ENCODE measurements at regions not wholly inside any gene's neighbourhood (a gene's known extent, or its start where the extent isn't known, plus 50 kb on each side); places are given as distances from the start of the nearest gene placed in this dataset.
"Not testable (repeated sequence)": the region's sequence is repeated elsewhere in the genome, so short reads cannot be mapped to it uniquely, and the experiment has no call there.

DNA sequence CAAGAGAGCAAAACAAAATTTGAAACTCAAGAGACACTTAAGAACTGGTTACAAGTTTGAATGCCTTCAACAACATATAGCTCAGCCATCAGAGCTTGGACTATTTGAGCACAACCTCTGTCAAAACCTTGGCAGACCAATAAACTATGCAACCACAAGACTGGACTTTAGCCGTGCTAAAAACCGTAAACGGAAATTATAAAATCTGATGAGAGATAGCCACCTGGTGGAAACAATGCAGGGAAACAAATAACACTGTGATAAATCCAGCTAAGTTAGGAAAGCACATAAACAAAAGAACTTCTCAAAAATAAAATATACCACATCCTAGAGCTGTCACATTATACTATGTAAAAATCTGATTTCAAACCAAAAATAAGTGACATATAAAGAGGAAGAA is 1074.2 kb upstream of the NOVA1 start:
- H3K27me3 ChIP-seq (ENCODE audit: control insufficient read depth, insufficient read depth, low read length), result no peaks in the 10 kb centered on the region
- no peaks in the 10 kb centered on the region for H3K36me3 ChIP-seq (ENCODE audit: control insufficient read depth, insufficient read depth, low read length)
- no peak for TF ChIP-seq CTCF (IDR thresholded peaks at IDR 0.05; ENCODE audit: insufficient read depth, low read length, poor library complexity, severe bottlenecking)
- no peak for DNase-seq (ENCODE audit: low read depth)
- no peak overlapping the region for H3K4me3 ChIP-seq (ENCODE audit: low read depth, low read length)

DNA sequence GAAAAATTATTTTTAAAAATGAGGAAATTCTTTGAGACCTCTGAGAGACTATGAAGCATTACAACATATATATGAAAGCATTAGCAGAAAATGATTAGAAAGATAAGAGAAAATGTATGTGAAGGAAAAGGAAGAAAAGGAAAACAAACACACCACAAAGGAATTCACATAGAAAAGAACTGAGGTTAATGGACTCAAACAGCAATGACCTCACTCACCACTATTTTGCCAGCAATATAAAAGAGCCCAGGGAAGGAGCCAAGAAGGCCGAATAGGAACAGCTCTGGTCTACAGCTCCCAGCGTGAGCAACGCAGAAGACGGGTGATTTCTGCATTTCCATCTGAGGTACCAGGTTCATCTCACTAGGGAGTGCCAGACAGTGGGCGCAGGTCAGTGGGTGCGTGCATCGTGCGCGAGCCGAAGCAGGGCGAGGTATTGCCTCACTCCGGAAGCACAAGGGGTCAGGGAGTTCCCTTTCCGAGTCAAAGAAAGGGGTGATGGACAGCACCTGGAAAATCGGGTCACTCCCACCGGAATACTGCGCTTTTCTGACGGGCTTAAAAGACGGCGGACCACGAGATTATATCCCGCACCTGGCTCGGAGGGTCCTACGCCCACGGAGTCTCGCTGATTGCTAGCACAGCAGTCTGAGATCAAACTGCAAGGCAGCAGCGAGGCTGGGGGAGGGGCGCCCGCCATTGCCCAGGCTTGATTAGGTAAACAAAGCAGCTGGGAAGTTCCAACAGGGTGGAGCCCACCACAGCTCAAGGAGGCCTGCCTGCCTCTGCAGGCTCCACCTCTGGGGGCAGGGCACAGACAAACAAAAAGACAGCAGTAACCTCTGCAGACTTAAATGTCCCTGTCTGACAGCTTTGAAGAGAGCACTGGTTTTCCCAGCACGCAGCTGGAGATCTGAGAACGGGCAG is 1075.2 kb upstream of the NOVA1 start:
- not testable (repeated sequence) for H3K36me3 ChIP-seq (ENCODE audit: control insufficient read depth, insufficient read depth, low read length); H3K4me3 ChIP-seq (ENCODE audit: low read depth, low read length); DNase-seq (ENCODE audit: low read depth); H3K27me3 ChIP-seq (ENCODE audit: control insufficient read depth, insufficient read depth, low read length)

GRCh38 chr14:27686137-27686536 is 1080.5 kb upstream of the FOXG1 start:
- no peak for DNase-seq (ENCODE audit: low read depth)
- Histone ChIP-seq H3K36me3 (ENCODE audit: control insufficient read depth, insufficient read depth, low read length) (no peaks in the 10 kb centered on the region), H3K27me3 (ENCODE audit: control insufficient read depth, insufficient read depth, low read length) (no peaks in the 10 kb centered on the region), H3K4me3 (ENCODE audit: low read depth, low read length) (no peak overlapping the region)
- TF ChIP-seq CTCF (IDR thresholded peaks at IDR 0.05; ENCODE audit: insufficient read depth, low read length, poor library complexity, severe bottlenecking), result no peak

- H3K4me3 ChIP-seq (ENCODE audit: low read depth, low read length), result no peak overlapping the region
- H3K27me3 ChIP-seq (ENCODE audit: control insufficient read depth, insufficient read depth, low read length), result no peaks in the 10 kb centered on the region
- H3K36me3 ChIP-seq (ENCODE audit: control insufficient read depth, insufficient read depth, low read length), result no peaks in the 10 kb centered on the region
- DNase-seq (ENCODE audit: low read depth), result no peak
- no peak for TF ChIP-seq CTCF (IDR thresholded peaks at IDR 0.05; ENCODE audit: insufficient read depth, low read length, poor library complexity, severe bottlenecking)
Observed at GRCh38 chr14:27688841-27689444, 1077.6 kb upstream of the FOXG1 start.

- Histone ChIP-seq H3K4me3 (ENCODE audit: low read depth, low read length) (no peak overlapping the region), H3K36me3 (ENCODE audit: control insufficient read depth, insufficient read depth, low read length) (no peaks in the 10 kb centered on the region), H3K27me3 (ENCODE audit: control insufficient read depth, insufficient read depth, low read length) (no peaks in the 10 kb centered on the region)
- DNase-seq (ENCODE audit: low read depth), result no peak
- no peak for TF ChIP-seq CTCF (IDR thresholded peaks at IDR 0.05; ENCODE audit: insufficient read depth, low read length, poor library complexity, severe bottlenecking)
Observed at GRCh38 chr14:27712364-27712763, 1054.2 kb upstream of the FOXG1 start.

DNA sequence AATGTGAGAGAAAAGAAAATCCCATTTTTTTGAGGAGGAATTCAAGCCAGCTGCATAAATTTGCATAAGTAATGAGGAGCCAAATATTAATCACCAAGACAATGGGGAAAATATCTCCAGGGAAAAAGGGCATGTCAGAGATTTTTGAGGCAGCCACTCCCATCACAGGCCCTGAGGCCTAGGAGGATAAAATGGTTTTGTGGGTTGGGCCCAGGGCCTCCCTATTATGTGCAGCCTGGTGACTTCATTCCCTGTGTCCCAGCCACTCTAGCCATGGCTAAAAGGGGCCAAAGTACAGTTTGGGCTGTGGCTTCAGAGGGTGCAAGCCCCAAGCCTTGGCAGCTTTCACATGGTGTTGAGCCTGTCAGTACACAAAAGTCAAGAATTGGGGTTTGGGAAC is 1051.0 kb upstream of the FOXG1 start:
- H3K27me3 ChIP-seq (ENCODE audit: control insufficient read depth, insufficient read depth, low read length), result no peaks in the 10 kb centered on the region
- H3K36me3 ChIP-seq (ENCODE audit: control insufficient read depth, insufficient read depth, low read length), result no peaks in the 10 kb centered on the region
- H3K4me3 ChIP-seq (ENCODE audit: low read depth, low read length), result no peak overlapping the region
- TF ChIP-seq CTCF (IDR thresholded peaks at IDR 0.05; ENCODE audit: insufficient read depth, low read length, poor library complexity, severe bottlenecking), result no peak
- DNase-seq (ENCODE audit: low read depth), result no peak

All from kidney epithelial cell (primary cell).